OCI-LY3 (cell line): ENCODE measurements at regions not wholly inside any gene's neighbourhood (a gene's known extent, or its start where the extent isn't known, plus 50 kb on each side); places are given as distances from the start of the nearest gene placed in this dataset.

Source experiments
- CTCF ChIP-seq: fragments of 200-600, 300-600 bp; sonication (generic); IDR thresholded peaks from 2 replicates; pipeline ENCODE4 v1.5.1; 2014; ENCODE audit warnings: antibody characterized with exemption, low read length, low read depth
- EZH2phosphoT487 ChIP-seq: fragments of 200-600 bp; shearing (Covaris generic); IDR thresholded peaks from 2 replicates; pipeline ENCODE4 v1.6.1; 2018; ENCODE audit warnings: antibody characterized with exemption, mixed run types, low read depth

- TF ChIP-seq CTCF = no peak
- no peak for TF ChIP-seq EZH2phosphoT487
Observed at GRCh38 chr13:74912898-74913297, 569.1 kb downstream of the TBC1D4 start.
